ENCODE measurements at regions not wholly inside any gene's neighbourhood (a gene's known extent, or its start where the extent isn't known, plus 50 kb on each side); places are given as distances from the start of the nearest gene placed in this dataset.

DNA sequence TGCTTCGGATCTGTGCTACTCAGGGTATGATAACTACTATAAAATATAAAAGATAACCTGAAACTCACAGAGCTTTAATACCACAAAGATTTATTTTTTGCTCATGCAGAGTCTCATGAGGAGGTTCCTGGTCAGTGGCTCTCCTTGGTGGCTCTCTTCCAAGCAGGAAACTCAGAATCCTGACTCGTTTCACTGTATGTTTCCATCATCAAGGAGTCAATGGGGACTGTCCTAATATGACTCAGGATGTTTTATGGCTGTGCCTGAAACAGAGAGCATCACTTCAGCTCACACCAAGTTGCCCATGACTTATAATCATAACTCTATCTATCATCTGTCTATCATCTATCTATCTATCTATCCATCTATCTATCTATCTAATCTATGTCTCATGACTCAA lies 620.8 kb upstream of the NR3C2 start:
- DNase-seq (ENCODE audit: low read depth) = no peak
- no peak for TF ChIP-seq CTCF (IDR thresholded peaks at IDR 0.05; ENCODE audit: insufficient read depth, low read length)
- no peak overlapping the region for H3K4me3 ChIP-seq (ENCODE audit: low read depth, low read length)

DNA sequence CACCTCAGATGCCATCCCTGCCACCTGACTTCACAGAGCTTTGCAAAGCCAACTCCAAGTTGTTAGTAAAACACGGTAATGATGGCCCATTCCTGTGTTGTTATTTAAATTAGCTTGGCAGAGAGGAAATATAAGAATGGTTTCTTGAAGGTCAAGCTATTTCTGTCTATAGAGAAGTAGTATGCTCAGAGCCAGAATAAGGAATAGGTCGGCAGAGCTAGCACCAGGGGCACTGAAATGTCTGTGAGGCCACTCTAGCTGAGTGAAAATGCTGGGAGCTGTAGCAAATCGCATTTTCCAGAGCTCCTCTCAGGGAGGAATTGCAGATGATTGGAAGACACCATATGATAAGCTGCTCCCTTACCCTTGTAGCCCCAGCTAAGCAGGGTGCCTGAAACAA lies 615.4 kb upstream of the NR3C2 start:
- DNase-seq (ENCODE audit: low read depth) = no peak
- TF ChIP-seq CTCF (IDR thresholded peaks at IDR 0.05; ENCODE audit: insufficient read depth, low read length) = no peak
- H3K4me3 ChIP-seq (ENCODE audit: low read depth, low read length) = no peak overlapping the region

DNA sequence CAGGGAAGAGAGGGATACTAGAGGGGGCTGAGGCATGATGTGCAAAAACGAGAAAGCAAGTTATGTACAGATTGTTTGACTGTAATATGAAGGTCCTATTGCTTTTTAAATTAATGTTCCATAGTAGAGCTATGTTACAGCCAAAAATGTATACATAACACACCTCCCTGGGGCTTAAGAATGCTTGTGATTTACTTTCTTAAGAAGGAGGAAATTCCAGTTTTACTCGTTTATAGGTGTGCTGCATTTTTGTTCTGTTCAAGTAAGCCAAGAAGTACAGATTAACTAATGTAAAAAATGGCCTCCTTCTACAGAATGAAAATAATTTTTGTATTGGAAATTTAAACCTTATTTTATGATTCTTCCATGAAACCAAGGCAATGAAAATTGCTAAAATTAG lies 614.4 kb upstream of the NR3C2 start:
- TF ChIP-seq CTCF (IDR thresholded peaks at IDR 0.05; ENCODE audit: insufficient read depth, low read length) = no peak
- H3K4me3 ChIP-seq (ENCODE audit: low read depth, low read length) = no peak overlapping the region
- no peak for DNase-seq (ENCODE audit: low read depth)

DNA sequence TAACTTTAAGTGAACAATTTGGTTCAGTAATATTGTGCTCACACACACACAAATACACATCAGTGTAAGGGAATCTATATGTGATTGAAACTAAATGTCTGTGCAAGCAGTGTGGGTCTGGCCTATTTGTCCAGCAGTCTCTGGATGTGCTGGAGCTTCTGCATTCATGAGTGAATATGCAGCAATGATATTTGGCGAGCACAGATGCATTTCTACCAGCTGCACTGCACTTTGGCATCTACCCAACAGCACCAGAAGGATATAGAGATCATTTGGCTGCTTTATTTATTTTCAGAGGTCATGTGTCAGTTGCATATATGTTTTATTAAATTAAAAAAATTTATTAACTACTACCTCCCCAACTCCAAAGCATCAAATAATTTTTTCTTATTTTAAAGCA lies 613.4 kb upstream of the NR3C2 start:
- no peak overlapping the region for H3K4me3 ChIP-seq (ENCODE audit: low read depth, low read length)
- DNase-seq (ENCODE audit: low read depth) = no peak
- TF ChIP-seq CTCF (IDR thresholded peaks at IDR 0.05; ENCODE audit: insufficient read depth, low read length) = no peak

GRCh38 chr4:149050840-149051239 lies 608.6 kb upstream of the NR3C2 start:
- no peak overlapping the region for H3K4me3 ChIP-seq (ENCODE audit: low read depth, low read length)
- TF ChIP-seq CTCF (IDR thresholded peaks at IDR 0.05; ENCODE audit: insufficient read depth, low read length) = no peak
- DNase-seq (ENCODE audit: low read depth) = no peak

DNA sequence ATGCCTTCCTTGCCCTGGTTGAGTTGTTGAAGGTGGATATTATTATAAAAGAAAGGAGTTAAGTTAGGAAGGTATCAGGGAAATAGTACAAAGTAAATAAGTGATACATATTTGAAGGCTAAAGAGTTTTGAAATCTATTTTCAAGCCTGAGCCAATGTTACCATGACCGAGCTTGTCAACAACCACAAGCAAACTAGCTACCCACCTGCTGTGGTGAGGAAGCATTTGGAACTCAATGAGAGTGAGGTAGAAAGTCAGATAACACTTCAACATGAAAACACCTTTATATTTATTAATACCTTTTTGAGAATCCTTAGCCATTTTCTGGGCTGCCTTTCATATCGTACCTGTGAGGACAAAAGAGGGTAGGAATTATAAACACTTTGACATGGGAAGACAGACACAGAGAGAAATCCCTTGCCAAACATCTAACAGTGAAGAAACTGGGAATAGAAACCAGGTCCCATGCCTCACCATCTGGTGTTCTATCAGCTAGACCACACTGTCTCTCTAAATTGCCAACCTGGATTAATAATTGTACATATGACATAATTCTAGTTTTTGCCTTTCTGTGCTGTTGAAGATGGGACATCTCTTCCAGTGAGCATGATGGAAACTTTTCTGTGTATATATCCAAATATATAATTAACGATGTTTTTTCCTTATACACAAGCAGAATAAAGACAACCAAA lies 606.4 kb upstream of the NR3C2 start:
- no peak for TF ChIP-seq CTCF (IDR thresholded peaks at IDR 0.05; ENCODE audit: insufficient read depth, low read length)
- H3K4me3 ChIP-seq (ENCODE audit: low read depth, low read length) = no peak overlapping the region
- no peak for DNase-seq (ENCODE audit: low read depth)

DNA sequence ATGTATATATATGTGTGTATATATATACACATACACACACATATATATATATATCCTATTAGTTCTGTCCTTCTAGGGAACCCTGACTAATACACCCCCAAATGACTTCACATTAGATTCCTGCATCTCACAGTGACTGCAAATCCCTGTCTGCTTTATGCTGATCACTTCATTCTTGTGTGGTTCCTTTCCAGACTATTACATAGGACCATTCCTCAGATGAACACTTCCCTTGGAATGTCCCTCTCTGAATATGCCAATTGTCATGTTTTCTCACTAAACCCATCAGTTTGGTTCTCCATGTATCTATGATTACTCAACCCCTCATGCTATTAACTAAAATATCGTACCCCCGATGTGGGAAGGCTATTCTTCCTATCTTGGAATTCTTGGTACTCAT lies 605.2 kb upstream of the NR3C2 start:
- no peak overlapping the region for H3K4me3 ChIP-seq (ENCODE audit: low read depth, low read length)
- no peak for DNase-seq (ENCODE audit: low read depth)
- no peak for TF ChIP-seq CTCF (IDR thresholded peaks at IDR 0.05; ENCODE audit: insufficient read depth, low read length)

All from fibroblast of the aortic adventitia (primary cell).